Psoas muscle (tissue), 7 donors: ENCODE measurements at regions not wholly inside any gene's neighbourhood (a gene's known extent, or its start where the extent isn't known, plus 50 kb on each side); places are given as distances from the start of the nearest gene placed in this dataset.
"Not testable (repeated sequence)": the region's sequence is repeated elsewhere in the genome, so short reads cannot be mapped to it uniquely, and the experiment has no call there.

Source experiments
- ATAC-seq, 4 donors: fragments of 200-7000 bp; cut with Tn5 transposase; one replicate each; pipeline ENCODE4 v1.9.1; 2020; ENCODE audit warnings: moderate library complexity in 3 of 4, mild to moderate bottlenecking in 2 of 4
- DNase-seq, 2 donors: peaks; one replicate each; pipeline ENCODE4 v3.0.0-alpha.2; 2020
- H3K27ac ChIP-seq: fragments of 200-600 bp; one replicate; pipeline ENCODE4 v1.8.0; 2022
- H3K27me3 ChIP-seq, 3 donors: fragments of 200-600 bp in 1 of 3; one replicate each; pipeline versions ENCODE4 v1.6.1 to v1.8.0; 2013 to 2022; ENCODE audit warnings: low read length in 2 of 3, mild to moderate bottlenecking in 2 of 3, moderate library complexity in 1 of 3; ENCODE audit not compliant: insufficient read depth in 3 of 3
- H3K36me3 ChIP-seq, 2 donors: fragments of 200-600 bp in 1 of 2; one replicate each; pipeline versions ENCODE4 v1.6.1 to v1.8.0; 2013 to 2022; ENCODE audit warnings: low read depth in 1 of 2, mild to moderate bottlenecking in 1 of 2, moderate library complexity in 1 of 2; ENCODE audit not compliant: insufficient read depth in 1 of 2
- H3K4me1 ChIP-seq: fragments of 200-600 bp; one replicate; pipeline ENCODE4 v1.8.0; 2022
- H3K4me3 ChIP-seq: fragments of 200-600 bp; one replicate; pipeline ENCODE4 v1.8.0; 2022; ENCODE audit warnings: mild to moderate bottlenecking
- H3K9me3 ChIP-seq: fragments of 200-600 bp; one replicate; pipeline ENCODE4 v1.8.0; 2022
- WGBS, 3 donors: extraction: QIAGEN DNeasy Blood & Tissue Kit; methylation state at CpG; one replicate each; pipeline versions ENCODE4 v1.1.6 to v1.1.7; 2013; 5-methylcytosine and 5-hydroxymethylcytosine counted together
- intact Hi-C, 2 donors: fragments of 100-400 bp; cut with DNase I; formaldehyde crosslinking; loops; one replicate each; pipeline versions ENCODE4 v1.11.0 to v1.14.2; 2022
- TF ChIP-seq, protein P1 (sequence below): fragments of 200-600 bp; IDR thresholded peaks from one replicate; pipeline ENCODE4 v1.8.0; 2022; ENCODE audit warnings: antibody characterized with exemption
- donor health status: healthy with polysubstance abuse.
- donor health status: DM: no; HTN: no; CAD: no; lungs with moderate emphysema.
- donor health status: Bipolar disorder and iron deficiency.
- donor health status: healthy.
- donor health status: DM: yes; HTN: yes; CAD: no.
- donor health status: DM: no; HTN: no; CAD: no.
- donor health status: DM: yes; HTN: yes; CAD: no.

DNA sequence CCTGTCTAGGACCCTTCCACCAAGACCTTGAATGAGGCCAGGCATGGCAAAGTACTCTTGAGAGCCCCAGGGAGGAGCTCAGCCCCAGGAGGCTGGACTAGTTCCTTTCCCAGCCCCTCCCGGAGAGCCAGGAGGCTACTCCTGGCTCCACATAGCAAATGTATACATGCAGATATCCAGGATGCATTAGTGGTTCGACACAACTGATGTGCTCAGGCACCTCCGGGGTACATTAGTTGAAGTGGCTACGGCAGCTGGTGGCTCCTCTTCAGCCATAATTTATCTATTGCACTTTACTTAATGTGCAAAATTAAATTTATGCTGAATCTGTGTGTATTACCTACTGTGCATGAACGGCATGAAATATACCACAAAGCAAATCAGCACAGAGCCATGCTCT lies 182.8 kb upstream of the MEIS1 start:
- no peak for DNase-seq
- no peaks in the 10 kb centered on the region for H3K9me3 ChIP-seq
- H3K4me1 ChIP-seq: no peaks in the 10 kb centered on the region
- no peak for ATAC-seq
- TF ChIP-seq, protein P1, sequence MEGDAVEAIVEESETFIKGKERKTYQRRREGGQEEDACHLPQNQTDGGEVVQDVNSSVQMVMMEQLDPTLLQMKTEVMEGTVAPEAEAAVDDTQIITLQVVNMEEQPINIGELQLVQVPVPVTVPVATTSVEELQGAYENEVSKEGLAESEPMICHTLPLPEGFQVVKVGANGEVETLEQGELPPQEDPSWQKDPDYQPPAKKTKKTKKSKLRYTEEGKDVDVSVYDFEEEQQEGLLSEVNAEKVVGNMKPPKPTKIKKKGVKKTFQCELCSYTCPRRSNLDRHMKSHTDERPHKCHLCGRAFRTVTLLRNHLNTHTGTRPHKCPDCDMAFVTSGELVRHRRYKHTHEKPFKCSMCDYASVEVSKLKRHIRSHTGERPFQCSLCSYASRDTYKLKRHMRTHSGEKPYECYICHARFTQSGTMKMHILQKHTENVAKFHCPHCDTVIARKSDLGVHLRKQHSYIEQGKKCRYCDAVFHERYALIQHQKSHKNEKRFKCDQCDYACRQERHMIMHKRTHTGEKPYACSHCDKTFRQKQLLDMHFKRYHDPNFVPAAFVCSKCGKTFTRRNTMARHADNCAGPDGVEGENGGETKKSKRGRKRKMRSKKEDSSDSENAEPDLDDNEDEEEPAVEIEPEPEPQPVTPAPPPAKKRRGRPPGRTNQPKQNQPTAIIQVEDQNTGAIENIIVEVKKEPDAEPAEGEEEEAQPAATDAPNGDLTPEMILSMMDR: no peak
- WGBS, 3 donors: 66 to 73% (median 70%) methylated on average over 5 of the region's 5 CpGs
- no peak overlapping the region for H3K4me3 ChIP-seq
- no peak overlapping the region for H3K27ac ChIP-seq
- H3K36me3 ChIP-seq: no peaks in the 10 kb centered on the region
- H3K27me3 ChIP-seq: no peaks in the 10 kb centered on the region
- intact Hi-C loops: no loop called here

DNA sequence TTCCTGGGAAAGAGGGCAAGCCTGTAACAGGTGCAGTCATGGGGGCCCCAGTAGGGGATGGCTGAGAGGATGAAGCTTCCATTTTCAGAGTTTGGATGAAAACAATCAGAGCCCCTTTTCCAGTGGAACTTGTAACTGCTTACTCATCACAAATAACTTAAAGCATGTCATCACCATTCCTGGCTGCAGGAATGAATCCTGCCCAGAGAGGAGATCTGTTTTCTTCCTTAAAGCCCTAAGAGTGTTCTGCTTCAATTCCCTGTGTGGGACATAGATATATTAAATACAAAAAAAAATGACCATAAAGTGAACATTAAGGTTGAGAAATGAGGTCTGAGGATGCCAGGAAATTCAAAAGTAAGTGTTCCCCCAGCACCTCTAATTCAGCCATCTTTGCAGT lies 183.4 kb upstream of the MEIS1 start:
- Histone ChIP-seq H3K36me3 (no peaks in the 10 kb centered on the region), H3K4me1 (no peaks in the 10 kb centered on the region), H3K27me3 (no peaks in the 10 kb centered on the region), H3K27ac (no peak overlapping the region), H3K9me3 (no peaks in the 10 kb centered on the region), H3K4me3 (no peak overlapping the region)
- intact Hi-C loops: no loop called here
- ATAC-seq (no peak), DNase-seq (no peak)
- TF ChIP-seq, protein P1: no peak

DNA sequence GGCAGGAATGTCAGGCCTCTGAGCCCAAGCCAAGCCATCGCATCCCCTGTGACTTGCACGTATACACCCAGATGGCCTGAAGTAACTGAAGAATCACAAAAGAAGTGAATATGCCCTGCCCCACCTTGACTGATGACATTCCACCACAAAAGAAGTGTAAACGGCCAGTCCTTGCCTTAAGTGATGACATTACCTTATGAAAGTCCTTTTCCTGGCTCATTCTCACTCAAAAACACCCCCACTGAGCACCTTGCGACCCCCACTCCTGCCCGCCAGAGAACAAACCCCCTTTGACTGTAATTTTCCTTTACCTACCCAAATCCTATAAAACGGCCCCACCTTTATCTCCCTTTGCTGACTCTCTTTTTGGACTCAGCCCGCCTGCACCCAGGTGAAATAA lies 185.8 kb upstream of the MEIS1 start:
- 82 to 87% (median 83%) methylated on average over 5 of the region's 7 CpGs for WGBS, 3 donors
- ATAC-seq, H3K9me3 ChIP-seq, H3K4me1 ChIP-seq, H3K4me3 ChIP-seq, H3K36me3 ChIP-seq, intact Hi-C loops, DNase-seq, H3K27ac ChIP-seq, H3K27me3 ChIP-seq: not testable (repeated sequence)

DNA sequence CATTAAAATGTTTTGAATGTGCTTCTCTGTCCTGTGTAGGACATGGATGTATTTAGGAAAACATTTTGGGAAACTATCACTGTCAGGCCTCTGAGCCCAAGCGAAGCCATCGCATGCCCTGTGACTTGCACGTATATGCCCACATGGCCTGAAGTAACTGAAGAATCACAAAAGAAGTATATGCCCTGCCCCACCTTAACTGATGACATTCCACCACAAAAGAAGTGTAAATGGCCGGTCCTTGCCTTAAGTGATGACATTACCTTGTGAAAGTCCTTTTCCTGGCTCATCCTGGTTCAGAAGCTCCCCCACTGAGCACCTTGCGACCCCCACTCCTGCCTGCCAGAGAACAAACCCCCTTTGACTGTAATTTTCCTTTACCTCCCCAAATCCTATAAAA lies 191.1 kb upstream of the MEIS1 start:
- intact Hi-C loops, ATAC-seq, H3K36me3 ChIP-seq, H3K4me1 ChIP-seq, H3K27ac ChIP-seq, DNase-seq, H3K4me3 ChIP-seq, H3K27me3 ChIP-seq, H3K9me3 ChIP-seq: not testable (repeated sequence)
- whole genome bisulfite sequencing, 3 donors: 93 to 97% (median 95%) methylated on average over 5 of the region's 5 CpGs

DNA sequence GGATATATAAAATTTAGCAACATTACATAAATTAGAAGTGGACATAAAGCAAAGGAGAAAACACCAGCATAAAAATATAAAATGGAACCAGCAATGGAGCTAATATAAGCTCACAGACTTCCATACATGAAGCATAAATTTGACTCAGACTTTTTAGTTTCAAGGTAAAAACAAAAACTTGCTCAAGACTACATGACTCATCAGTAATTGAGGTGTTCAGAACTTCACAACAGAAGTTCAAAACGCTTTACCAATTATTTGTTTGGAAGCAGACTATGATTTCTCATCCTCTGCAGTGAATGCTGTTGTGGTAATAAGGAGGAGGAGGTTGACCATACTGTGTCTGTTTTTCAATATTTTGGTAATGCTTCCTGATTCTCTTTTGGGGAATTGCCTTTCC lies 192.0 kb upstream of the MEIS1 start:
- H3K4me3 ChIP-seq, H3K9me3 ChIP-seq, ATAC-seq, DNase-seq, H3K4me1 ChIP-seq, intact Hi-C loops, H3K27me3 ChIP-seq, H3K36me3 ChIP-seq, H3K27ac ChIP-seq: not testable (repeated sequence)
- 81 to 89% (median 81%) methylated on average over 1 of the region's 1 CpG for WGBS, 3 donors

DNA sequence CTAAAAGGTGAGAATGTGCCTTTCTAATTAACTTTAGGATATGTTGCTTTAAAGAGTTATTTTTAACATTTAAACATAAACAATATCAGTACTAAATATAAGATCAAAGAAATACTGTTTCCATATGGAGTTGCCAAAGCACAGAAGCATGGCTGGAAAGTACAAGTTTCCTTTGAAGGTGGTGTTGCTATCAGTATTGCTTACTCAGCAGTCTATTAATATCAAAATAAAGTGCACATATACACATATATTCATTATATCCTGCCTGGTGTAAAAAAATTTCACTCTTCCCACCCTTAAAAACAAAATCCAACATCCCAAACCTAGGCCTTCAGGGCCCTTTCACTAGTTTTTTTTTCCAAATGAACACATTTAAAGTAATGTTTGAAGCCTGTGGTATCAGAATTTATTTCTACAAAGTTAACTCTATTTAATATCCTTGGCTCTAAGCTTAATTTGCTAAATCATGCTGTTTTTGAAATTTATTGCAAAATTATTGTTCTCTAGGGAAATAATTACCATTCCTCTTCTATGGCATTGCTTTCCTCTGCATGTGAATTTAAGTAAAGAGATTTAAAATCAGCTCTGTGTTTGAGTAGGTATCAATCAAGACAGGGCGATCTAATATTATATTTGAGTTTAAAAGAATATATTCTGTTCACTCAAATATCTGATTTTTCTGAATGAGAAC lies 192.7 kb upstream of the MEIS1 start:
- WGBS, 3 donors: 95 to 100% (median 96%) methylated on average over 1 of the region's 1 CpG
- no peak for DNase-seq

More for the DNA sequence above, 192.7 kb upstream of the MEIS1 start:
- no peaks in the 10 kb centered on the region for H3K36me3 ChIP-seq
- intact Hi-C loops: no loop called here
- no peak for ATAC-seq
- H3K4me3 ChIP-seq: no peak overlapping the region
- H3K27ac ChIP-seq: no peak overlapping the region
- H3K9me3 ChIP-seq: no peaks in the 10 kb centered on the region
- H3K27me3 ChIP-seq: peaks cover 0 to 8% (median 2%) of the 10 kb centered on the region in 3 donors
- no peaks in the 10 kb centered on the region for H3K4me1 ChIP-seq
- TF ChIP-seq, protein P1: no peak
